H1 (cell line): ENCODE measurements at regions not wholly inside any gene's neighbourhood (a gene's known extent, or its start where the extent isn't known, plus 50 kb on each side); places are given as distances from the start of the nearest gene placed in this dataset.

Experiments used
- CTCF ChIA-PET: fragments of 300-600 bp; sonication (Branson Sonifier 250); formaldehyde crosslinking; loops from one replicate; lab custom pipeline; 2021; ENCODE audit not compliant: partially characterized antibody; lab: Charles Lee
- POLR2A ChIA-PET: fragments of 300-600 bp; sonication (Branson Sonifier 250); formaldehyde crosslinking; loops from one replicate; lab custom pipeline; 2021; ENCODE audit warnings: inconsistent platforms; ENCODE audit not compliant: partially characterized antibody; lab: Charles Lee
- DNase-seq, 2 experiments: peaks; one replicate each; pipeline versions ENCODE4 v3.0.0 to v3.0.0-alpha.2; 2010 to 2022; ENCODE audit warnings: low spot score in 2 of 2, low read depth in 1 of 2, mixed read lengths in 1 of 2
- FAIRE-seq: peaks from 2 replicates; lab custom pipeline; 2011; peaks lifted over from hg19 to GRCh38; lab: Jason Lieb, UNC
- H2AFZ ChIP-seq: 2 replicates; pipeline ENCODE4 v1.8.1; 2012; ENCODE audit warnings: low read length, inconsistent platforms
- H2AK5ac ChIP-seq: 2 replicates; pipeline ENCODE4 v1.6.1; 2013; ENCODE audit warnings: low read depth, low read length
- H2BK120ac ChIP-seq: replicated peaks from 2 replicates; pipeline ENCODE3; 2013; ENCODE audit warnings: low read depth, low read length, inconsistent platforms
- H2BK12ac ChIP-seq: 2 replicates; pipeline ENCODE4 v1.6.1; 2013; ENCODE audit warnings: low read depth, low read length
- H2BK15ac ChIP-seq: 2 replicates; pipeline ENCODE4 v1.6.1; 2013; ENCODE audit warnings: low read length
- H2BK20ac ChIP-seq: 2 replicates; pipeline ENCODE4 v1.6.1; 2013; ENCODE audit warnings: low read length
- H2BK5ac ChIP-seq: 2 replicates; pipeline ENCODE4 v1.6.1; 2013; ENCODE audit warnings: low read depth, low read length
- H3K14ac ChIP-seq: 2 replicates; pipeline ENCODE4 v1.6.1; 2013; ENCODE audit warnings: inconsistent platforms; ENCODE audit not compliant: insufficient read length
- H3K18ac ChIP-seq: 2 replicates; pipeline ENCODE4 v1.6.1; 2013; ENCODE audit warnings: low read length; ENCODE audit errors: extremely low read depth
- H3K23ac ChIP-seq: 2 replicates; pipeline ENCODE4 v1.6.1; 2013; ENCODE audit warnings: inconsistent platforms; ENCODE audit not compliant: insufficient read length
- H3K23me2 ChIP-seq: 2 replicates; pipeline ENCODE4 v1.6.1; 2013; ENCODE audit warnings: low read depth, low read length
- H3K27ac ChIP-seq: 2 replicates; pipeline ENCODE4 v1.6.1; 2011; ENCODE audit warnings: low read depth, low read length, inconsistent platforms
- H3K27me3 ChIP-seq, 4 experiments: replicated peaks in 1 of 4; 1 replicate in 1 of 4; 2 replicates in 3 of 4; pipeline versions ENCODE4 v1.6.1 to v1.8.1; 2011 to 2013; ENCODE audit warnings: low read length in 3 of 4, mild to moderate bottlenecking in 3 of 4, inconsistent platforms in 2 of 4, mixed read lengths in 2 of 4, moderate library complexity in 1 of 4; ENCODE audit not compliant: control insufficient read depth in 3 of 4, insufficient read depth in 3 of 4; ENCODE audit errors: extremely low read depth in 1 of 4
- H3K36me3 ChIP-seq, 4 experiments: 2 replicates each; pipeline versions ENCODE4 v1.6.1 to v1.8.1; 2011 to 2013; ENCODE audit warnings: mild to moderate bottlenecking in 4 of 4, low read length in 3 of 4, moderate library complexity in 2 of 4, control low read depth in 1 of 4, inconsistent platforms in 1 of 4; ENCODE audit not compliant: insufficient read depth in 4 of 4, control insufficient read depth in 2 of 4
- H3K4ac ChIP-seq: replicated peaks from 2 replicates; pipeline ENCODE3; 2013; ENCODE audit warnings: low read length, low read depth, mixed read lengths, inconsistent platforms; ENCODE audit not compliant: insufficient read length
- H3K4me1 ChIP-seq, 4 experiments: replicated peaks in 1 of 4; 1 replicate in 1 of 4; 2 replicates in 3 of 4; pipeline versions ENCODE4 v1.6.1 to v1.8.1; 2011 to 2013; ENCODE audit warnings: low read length in 3 of 4, inconsistent platforms in 2 of 4, mixed read lengths in 1 of 4; ENCODE audit not compliant: insufficient read depth in 4 of 4, control insufficient read depth in 3 of 4
- H3K4me2 ChIP-seq, 2 experiments: 2 replicates each; pipeline versions ENCODE4 v1.6.1 to v1.8.1; 2011 to 2013; ENCODE audit warnings: low read depth in 2 of 2, low read length in 2 of 2, control low read depth in 1 of 2, inconsistent platforms in 1 of 2, mild to moderate bottlenecking in 1 of 2; ENCODE audit not compliant: insufficient read depth in 1 of 2
- H3K4me3 ChIP-seq, 4 experiments: fragments of 200-600, 300-600 bp in 1 of 4; sonication (generic), shearing (Covaris generic), sonication (Bioruptor Twin) in 1 of 4; 2 replicates each; pipeline versions ENCODE4 v1.5.1 to v1.8.1; 2011 to 2016; ENCODE audit warnings: low read length in 4 of 4, low read depth in 3 of 4, control low read depth in 2 of 4, inconsistent platforms in 2 of 4, mild to moderate bottlenecking in 2 of 4, mixed read lengths in 1 of 4, moderate library complexity in 1 of 4; ENCODE audit not compliant: insufficient read depth in 2 of 4; ENCODE audit errors: extremely low read depth in 1 of 4
- H3K56ac ChIP-seq: replicated peaks from 2 replicates; pipeline ENCODE3; 2013; ENCODE audit warnings: low read depth, mild to moderate bottlenecking, mixed read lengths, low read length, inconsistent platforms; ENCODE audit not compliant: insufficient read length
- H3K79me1 ChIP-seq: 2 replicates; pipeline ENCODE4 v1.6.1; 2013; ENCODE audit warnings: low read depth, low read length, control low read depth
- H3K79me2 ChIP-seq, 2 experiments: 2 replicates each; pipeline versions ENCODE4 v1.6.1 to v1.8.1; 2012 to 2013; ENCODE audit warnings: low read length in 2 of 2, mild to moderate bottlenecking in 2 of 2, inconsistent platforms in 1 of 2; ENCODE audit not compliant: insufficient read depth in 2 of 2, control insufficient read depth in 1 of 2
- H3K9ac ChIP-seq, 4 experiments: replicated peaks in 1 of 4; 1 replicate in 1 of 4; 2 replicates in 3 of 4; pipeline versions ENCODE4 v1.6.1 to v1.8.1; 2011 to 2013; ENCODE audit warnings: low read depth in 3 of 4, low read length in 3 of 4, control low read depth in 2 of 4, mild to moderate bottlenecking in 2 of 4, moderate library complexity in 2 of 4, inconsistent platforms in 1 of 4; ENCODE audit errors: extremely low read depth in 1 of 4
- H3K9me3 ChIP-seq, 2 experiments: 2 replicates each; pipeline versions ENCODE4 v1.6.1 to v1.8.1; 2012 to 2013; ENCODE audit warnings: mild to moderate bottlenecking in 2 of 2, moderate library complexity in 2 of 2, control low read depth in 1 of 2, inconsistent platforms in 1 of 2, low read depth in 1 of 2, low read length in 1 of 2, mixed read lengths in 1 of 2; ENCODE audit not compliant: insufficient read depth in 2 of 2
- H4K20me1 ChIP-seq, 2 experiments: replicated peaks in 1 of 2; 2 replicates each; pipeline versions ENCODE3 to v1.8.1; 2011 to 2013; ENCODE audit warnings: inconsistent platforms in 2 of 2, low read length in 2 of 2, mild to moderate bottlenecking in 1 of 2; ENCODE audit not compliant: insufficient read depth in 2 of 2, control insufficient read depth in 1 of 2
- H4K5ac ChIP-seq: 2 replicates; pipeline ENCODE4 v1.6.1; 2013; ENCODE audit warnings: low read length, low read depth, mixed read lengths, inconsistent platforms; ENCODE audit not compliant: insufficient read length
- H4K8ac ChIP-seq: 2 replicates; pipeline ENCODE4 v1.8.0; 2013; ENCODE audit warnings: mild to moderate bottlenecking, moderate library complexity, low read length, inconsistent platforms; ENCODE audit not compliant: insufficient read depth; ENCODE audit errors: extremely low read depth
- H4K91ac ChIP-seq: replicated peaks from 2 replicates; pipeline ENCODE3; 2013; ENCODE audit warnings: low read length, mixed read lengths, inconsistent platforms; ENCODE audit not compliant: insufficient read length
- BRCA1 ChIP-seq: IDR thresholded peaks from 2 replicates; pipeline ENCODE4 v1.6.1; 2012; ENCODE audit warnings: low read depth, low read length, improper control_type of control experiment
- FOSL1 ChIP-seq: IDR thresholded peaks from 2 replicates; pipeline ENCODE4 v1.6.1; 2011; ENCODE audit warnings: mild to moderate bottlenecking, low read depth, low read length, moderate library complexity; ENCODE audit not compliant: insufficient read depth
- JUN ChIP-seq: IDR thresholded peaks from 2 replicates; pipeline ENCODE4 v1.6.1; 2011; ENCODE audit warnings: low read depth, mild to moderate bottlenecking, improper control_type of control experiment, low read length
- JUND ChIP-seq: IDR thresholded peaks from 2 replicates; pipeline ENCODE4 v1.6.1; 2011; ENCODE audit warnings: mild to moderate bottlenecking, improper control_type of control experiment, low read length
- NRF1 ChIP-seq: IDR thresholded peaks from 2 replicates; pipeline ENCODE4 v1.6.1; 2011; ENCODE audit warnings: mild to moderate bottlenecking, low read depth, low read length, improper control_type of control experiment
- RAD21 ChIP-seq, 2 experiments: IDR thresholded peaks in 1 of 2; conservative IDR thresholded peaks in 1 of 2; 2 replicates each; pipeline ENCODE4 v1.6.1; 2011; ENCODE audit warnings: low read depth in 2 of 2, low read length in 2 of 2, improper control_type of control experiment in 1 of 2, inconsistent platforms in 1 of 2, mild to moderate bottlenecking in 1 of 2, moderate library complexity in 1 of 2
- RBBP5 ChIP-seq: IDR thresholded peaks from 2 replicates; pipeline ENCODE4 v1.7.1; 2012; ENCODE audit warnings: low read depth, mild to moderate bottlenecking, inconsistent platforms, low read length, moderate library complexity, borderline replicate concordance
- RFX5 ChIP-seq: IDR thresholded peaks from 2 replicates; pipeline ENCODE4 v1.6.1; 2011; ENCODE audit warnings: low read depth, low read length, improper control_type of control experiment, borderline replicate concordance
- SIRT6 ChIP-seq: IDR thresholded peaks from one replicate; pipeline ENCODE4 v1.7.1; 2012; ENCODE audit warnings: low read length, inconsistent platforms
- TEAD4 ChIP-seq: IDR thresholded peaks from 2 replicates; pipeline ENCODE4 v1.6.1; 2012; ENCODE audit warnings: low read depth, low read length, inconsistent platforms, mixed read lengths
- WGBS, 2 experiments: shearing (Covaris generic) in 1 of 2; methylation state at CpG; one replicate each; pipeline versions ENCODE4 v1.1.6 to v1.1.7; 2013 to 2015; ENCODE audit warnings: low lambda C conversion rate in 2 of 2, mixed read lengths in 2 of 2, inconsistent platforms in 1 of 2, low coverage in 1 of 2, missing lambda C conversion rate in 1 of 2; ENCODE audit not compliant: insufficient replicate concordance in 2 of 2, insufficient coverage in 1 of 2, insufficient read length in 1 of 2; ENCODE audit errors: extremely low coverage in 1 of 2, missing lambda C conversion rate in 1 of 2; 5-methylcytosine and 5-hydroxymethylcytosine counted together

DNA sequence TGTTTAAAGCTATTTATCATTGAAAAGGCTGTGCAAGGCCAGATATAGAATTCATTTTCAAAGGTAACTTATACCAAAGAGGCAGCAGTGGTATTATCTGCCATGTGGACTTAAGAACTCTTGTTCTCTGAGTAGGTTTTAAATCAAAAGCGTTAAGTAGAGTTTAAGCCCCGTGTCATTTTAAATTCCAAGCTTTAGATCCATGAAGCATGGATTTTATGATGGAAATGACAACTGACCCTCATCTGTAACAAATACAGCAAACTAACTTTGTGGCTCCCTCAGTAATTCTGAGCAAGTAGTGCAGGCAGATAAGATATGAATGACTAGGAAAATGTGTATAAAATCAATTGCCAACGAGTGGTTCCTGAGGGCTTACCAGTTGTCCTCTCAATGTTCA, 247.0 kb downstream of the WDR11 start:
- DNase-seq (no peak), FAIRE-seq (no peak)
- H3K27ac ChIP-seq = no peak overlapping the region
- no peak overlapping the region for H3K4me3 ChIP-seq
- ChIA-PET CTCF (no interaction called here), POLR2A (no interaction called here)
- no peak overlapping the region for H2BK20ac ChIP-seq
- H3K79me2 ChIP-seq = no peaks in the 10 kb centered on the region
- no peaks in the 10 kb centered on the region for H3K36me3 ChIP-seq
- H3K14ac ChIP-seq = no peak overlapping the region
- H4K20me1 ChIP-seq = no peaks in the 10 kb centered on the region
- H2BK12ac ChIP-seq = no peak overlapping the region
- H2BK120ac ChIP-seq = no peak overlapping the region
- no peak overlapping the region for H4K8ac ChIP-seq
- no peaks in the 10 kb centered on the region; a peak in 1 of 7 replicates for H3K27me3 ChIP-seq
- H3K56ac ChIP-seq = no peak overlapping the region
- WGBS, 2 experiments = 98% methylated on average over 3 of the region's 3 CpGs; no CpG with 5 or more reads in 1 of the 2 experiments
- no peaks in the 10 kb centered on the region for H3K4me1 ChIP-seq
- H3K9me3 ChIP-seq = no peaks in the 10 kb centered on the region
- H4K91ac ChIP-seq = no peak overlapping the region
- no peak overlapping the region for H4K5ac ChIP-seq
- H3K23ac ChIP-seq = no peak overlapping the region
- no peak overlapping the region for H3K4ac ChIP-seq
- no peak overlapping the region for H3K18ac ChIP-seq
- H2BK5ac ChIP-seq = no peak overlapping the region
- no peaks in the 10 kb centered on the region for H3K79me1 ChIP-seq
- no peak overlapping the region for H3K9ac ChIP-seq
- H3K23me2 ChIP-seq = no peaks in the 10 kb centered on the region
- H2BK15ac ChIP-seq = no peak overlapping the region
- H2AFZ ChIP-seq = no peak overlapping the region
- H3K4me2 ChIP-seq = no peak overlapping the region
- no peak overlapping the region for H2AK5ac ChIP-seq
- TF ChIP-seq RFX5 (no peak), RAD21 (IDR thresholded peaks at IDR 0.05 in 1 of 2, conservative IDR thresholded peaks at IDR 0.05 in 1 of 2; ENCODE audit: low read depth in 2 of 2, low read length in 2 of 2) (no peak), TEAD4 (no peak), RBBP5 (no peak), SIRT6 (no peak), NRF1 (no peak), JUND (no peak), JUN (no peak), BRCA1 (no peak), FOSL1 (no peak)
